Transverse colon (tissue), 4 donors: ENCODE measurements at regions not wholly inside any gene's neighbourhood (a gene's known extent, or its start where the extent isn't known, plus 50 kb on each side); places are given as distances from the start of the nearest gene placed in this dataset.

Experiments used
- DNase-seq: peaks from one replicate; pipeline ENCODE4 v3.0.0-alpha.2; 2019
- H3K27ac ChIP-seq, 4 donors: fragments of 200-600 bp; sonication (generic); 2 replicates each; pipeline ENCODE4 v1.5.1; 2016 to 2018; ENCODE audit warnings: inconsistent platforms in 4 of 4
- H3K27me3 ChIP-seq: fragments of 200-600 bp; sonication (generic); 2 replicates; pipeline ENCODE4 v1.5.1; 2017; ENCODE audit warnings: inconsistent platforms
- H3K36me3 ChIP-seq, 4 donors: fragments of 200-600 bp; sonication (generic); 2 replicates each; pipeline ENCODE4 v1.5.1; 2017 to 2019; ENCODE audit warnings: inconsistent platforms in 4 of 4
- H3K4me1 ChIP-seq, 4 donors: fragments of 200-600 bp; sonication (generic); 2 replicates each; pipeline ENCODE4 v1.5.1; 2017 to 2020; ENCODE audit warnings: inconsistent platforms in 4 of 4
- H3K4me3 ChIP-seq, 4 donors: fragments of 200-600 bp; sonication (generic); 1 replicate in 1 of 4; 2 replicates in 3 of 4; pipeline versions ENCODE4 v1.5.1 to v1.6.1; 2017 to 2019; ENCODE audit warnings: inconsistent platforms in 4 of 4
- H3K9me3 ChIP-seq, 2 donors: fragments of 200-600 bp; sonication (generic); 2 replicates each; pipeline ENCODE4 v1.5.1; 2017 to 2019; ENCODE audit warnings: inconsistent platforms in 2 of 2
- EP300 ChIP-seq: sonication (generic); formaldehyde crosslinking; IDR thresholded peaks from one replicate; pipeline ENCODE4 v1.6.1; 2017; ENCODE audit warnings: antibody characterized with exemption, low read depth
- POLR2A ChIP-seq: fragments of 450-650 bp; IDR thresholded peaks from one replicate; pipeline ENCODE4 v1.6.1; 2016; ENCODE audit warnings: antibody characterized with exemption, mild to moderate bottlenecking, moderate library complexity
- POLR2AphosphoS5 ChIP-seq, 3 donors: sonication (generic); formaldehyde crosslinking; IDR thresholded peaks; one replicate each; pipeline ENCODE4 v1.6.1; 2016; ENCODE audit warnings: antibody characterized with exemption in 3 of 3
- WGBS, 2 donors: methylation state at CpG; one replicate each; pipeline ENCODE4 v1.1.5; 2018; ENCODE audit warnings: low coverage in 1 of 2; 5-methylcytosine and 5-hydroxymethylcytosine counted together
- in situ Hi-C, 4 donors: fragments of 200-750 bp; cut with MboI; loops; one replicate each; pipeline versions ENCODE4 v1.15.0 to v1.15.1; 2017; ENCODE audit warnings: low sequenced_read_pairs in 3 of 4, low pct_ligation_motif_present in 1 of 4, low pct_unique_long_range_greater_than_20kb in 1 of 4
- intact Hi-C: fragments of 100-400 bp; cut with DNase I; formaldehyde crosslinking; loops from one replicate; pipeline ENCODE4 v1.15.1; 2023; ENCODE audit warnings: low total_unique reads
- TF ChIP-seq, protein P1 (sequence below), 5 experiments: fragments of 200-600 bp in 3 of 5; fragments of 450-650 bp in 2 of 5; sonication (generic) in 3 of 5; IDR thresholded peaks; 1 replicate in 2 of 5; 2 replicates in 3 of 5; pipeline ENCODE4 v1.5.1; 2016 to 2017; ENCODE audit warnings: antibody characterized with exemption in 5 of 5, inconsistent platforms in 3 of 5, mild to moderate bottlenecking in 2 of 5, moderate library complexity in 1 of 5

GRCh38 chrX:27893211-27893610, 85.4 kb downstream of the MAGEB10 start:
- Histone ChIP-seq H3K27me3 (no peaks in the 10 kb centered on the region), H3K9me3 (no peaks in the 10 kb centered on the region), H3K4me1 (no peaks in the 10 kb centered on the region), H3K36me3 (no peaks in the 10 kb centered on the region), H3K4me3 (no peak overlapping the region), H3K27ac (no peak overlapping the region)
- in situ Hi-C loops = no loop called here
- TF ChIP-seq EP300 (no peak), POLR2A (no peak), POLR2AphosphoS5 (IDR thresholded peaks at IDR 0.05) (no peak)
- TF ChIP-seq, protein P1, sequence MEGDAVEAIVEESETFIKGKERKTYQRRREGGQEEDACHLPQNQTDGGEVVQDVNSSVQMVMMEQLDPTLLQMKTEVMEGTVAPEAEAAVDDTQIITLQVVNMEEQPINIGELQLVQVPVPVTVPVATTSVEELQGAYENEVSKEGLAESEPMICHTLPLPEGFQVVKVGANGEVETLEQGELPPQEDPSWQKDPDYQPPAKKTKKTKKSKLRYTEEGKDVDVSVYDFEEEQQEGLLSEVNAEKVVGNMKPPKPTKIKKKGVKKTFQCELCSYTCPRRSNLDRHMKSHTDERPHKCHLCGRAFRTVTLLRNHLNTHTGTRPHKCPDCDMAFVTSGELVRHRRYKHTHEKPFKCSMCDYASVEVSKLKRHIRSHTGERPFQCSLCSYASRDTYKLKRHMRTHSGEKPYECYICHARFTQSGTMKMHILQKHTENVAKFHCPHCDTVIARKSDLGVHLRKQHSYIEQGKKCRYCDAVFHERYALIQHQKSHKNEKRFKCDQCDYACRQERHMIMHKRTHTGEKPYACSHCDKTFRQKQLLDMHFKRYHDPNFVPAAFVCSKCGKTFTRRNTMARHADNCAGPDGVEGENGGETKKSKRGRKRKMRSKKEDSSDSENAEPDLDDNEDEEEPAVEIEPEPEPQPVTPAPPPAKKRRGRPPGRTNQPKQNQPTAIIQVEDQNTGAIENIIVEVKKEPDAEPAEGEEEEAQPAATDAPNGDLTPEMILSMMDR (IDR thresholded peaks at IDR 0.05) = no peak
- intact Hi-C loops = loop anchor here (10.0 kb wide), 1 partner anchor 58 kb away; no protein-coding TSS in a partner anchor
- WGBS, 2 donors = 58 to 80% methylated on average over 1 to 3 of the region's 3 CpGs
- DNase-seq = no peak

- Histone ChIP-seq H3K4me1 (no peaks in the 10 kb centered on the region), H3K27ac (no peak overlapping the region), H3K27me3 (no peaks in the 10 kb centered on the region), H3K36me3 (no peaks in the 10 kb centered on the region), H3K4me3 (no peak overlapping the region), H3K9me3 (no peaks in the 10 kb centered on the region)
- intact Hi-C loops = loop anchor here (10.0 kb wide), 1 partner anchor 56 kb away; no protein-coding TSS in a partner anchor
- no peak for TF ChIP-seq POLR2A
- no peak for TF ChIP-seq POLR2AphosphoS5 (IDR thresholded peaks at IDR 0.05)
- TF ChIP-seq EP300 = no peak
- TF ChIP-seq, protein P1 (IDR thresholded peaks at IDR 0.05) = no peak
- in situ Hi-C loops = no loop called here
- DNase-seq = no peak
- 74 to 80% methylated on average over 1 of the region's 1 CpG for WGBS, 2 donors
Observed at GRCh38 chrX:27890611-27891010, 82.8 kb downstream of the MAGEB10 start.

- Histone ChIP-seq H3K4me1 (no peaks in the 10 kb centered on the region), H3K4me3 (no peak overlapping the region), H3K27ac (no peak overlapping the region), H3K36me3 (no peaks in the 10 kb centered on the region), H3K27me3 (no peaks in the 10 kb centered on the region), H3K9me3 (no peaks in the 10 kb centered on the region)
- no peak for DNase-seq
- 40 to 50% methylated on average over 2 of the region's 2 CpGs for WGBS, 2 donors
- no peak for TF ChIP-seq POLR2A
- no peak for TF ChIP-seq POLR2AphosphoS5 (IDR thresholded peaks at IDR 0.05)
- no peak for TF ChIP-seq EP300
- TF ChIP-seq, protein P1 (IDR thresholded peaks at IDR 0.05) = no peak
- intact Hi-C loops (loop anchor here (10.0 kb wide), 1 partner anchor 55 kb away; no protein-coding TSS in a partner anchor), in situ Hi-C loops (no loop called here)
Observed at GRCh38 chrX:27889878-27890277, 82.1 kb downstream of the MAGEB10 start.

- H3K36me3 ChIP-seq = no peaks in the 10 kb centered on the region
- DNase-seq = no peak
- H3K27me3 ChIP-seq = no peaks in the 10 kb centered on the region
- in situ Hi-C loops = no loop called here
- H3K27ac ChIP-seq = no peak overlapping the region
- TF ChIP-seq POLR2A (no peak), EP300 (no peak), POLR2AphosphoS5 (IDR thresholded peaks at IDR 0.05) (no peak)
- TF ChIP-seq, protein P1 (IDR thresholded peaks at IDR 0.05) = no peak
- intact Hi-C loops = no loop called here
- H3K4me3 ChIP-seq = no peak overlapping the region
- 75% methylated on average over 5 of the region's 5 CpGs; no CpG with 5 or more reads in 1 of the 2 donors for WGBS, 2 donors
- no peaks in the 10 kb centered on the region for H3K9me3 ChIP-seq
- no peaks in the 10 kb centered on the region for H3K4me1 ChIP-seq
Observed at GRCh38 chrX:27884654-27885053, 76.9 kb downstream of the MAGEB10 start.
